ENCODE measurements at regions not wholly inside any gene's neighbourhood (a gene's known extent, or its start where the extent isn't known, plus 50 kb on each side); places are given as distances from the start of the nearest gene placed in this dataset.

GRCh38 chr1:30817077-30817438, 59.5 kb upstream of the LAPTM5 start:
- Histone ChIP-seq H3K9me2 (ENCODE audit: insufficient read depth) (no peaks in the 10 kb centered on the region), H3K9ac (ENCODE audit: low read length) (no peak overlapping the region), H3K27me3 (ENCODE audit: insufficient read depth, low read length) (peaks cover 12% of the 10 kb centered on the region; the same call in 1 of the 2 replicates), H3K4me1 (ENCODE audit: control insufficient read depth in 1 of 2, insufficient read depth in 2 of 2, low read length in 2 of 2) (peaks cover 0 to 11% of the 10 kb centered on the region in 2 experiments; a peak in 3 of 4 replicates), H3K27ac (ENCODE audit: low read depth, low read length) (no peak overlapping the region), H3K36me3 (ENCODE audit: control insufficient read depth in 1 of 2, insufficient read depth in 2 of 2, low read length in 2 of 2) (no peaks in the 10 kb centered on the region), H2AFZ (ENCODE audit: low read depth, low read length, poor library complexity, severe bottlenecking) (no peak overlapping the region), H4K20me1 (ENCODE audit: insufficient read depth) (no peaks in the 10 kb centered on the region), H3K4me2 (ENCODE audit: low read length) (0 out of 2 replicates have a peak overlapping the region, but pooled peaks have one; percentile 40), H3K79me2 (ENCODE audit: insufficient read depth, low read length) (no peaks in the 10 kb centered on the region), H3K9me3 (ENCODE audit: control insufficient read depth in 1 of 2, insufficient read depth in 1 of 2, low read depth in 1 of 2, low read length in 2 of 2) (no peaks in the 10 kb centered on the region), H3K4me3 (replicated peaks in 1 of 2; ENCODE audit: low read depth in 1 of 2, low read length in 2 of 2) (no peak overlapping the region)
- DNase-seq (ENCODE audit: low read depth, low spot score) (no peak), ATAC-seq (no peak)
- ChIA-PET POLR2A (no interaction called here), RAD21 (ENCODE audit: low non-redundant PET in 1 of 2, low total read pairs in 2 of 2, uncharacterized antibody in 2 of 2, unreplicated experiment in 2 of 2) (no interaction called here), CTCF (no interaction called here)
- TF ChIP-seq ATF3 (IDR thresholded peaks at IDR 0.05), result no peak
- TF ChIP-seq YY1 (IDR thresholded peaks at IDR 0.05; ENCODE audit: extremely low read depth, insufficient replicate concordance, low read depth, low read length), result no peak
- no peak for TF ChIP-seq TCF7L2 (IDR thresholded peaks at IDR 0.05; ENCODE audit: borderline replicate concordance, extremely low read depth, insufficient read depth, insufficient read length)
- no peak for TF ChIP-seq MAX (IDR thresholded peaks at IDR 0.05)
- no peak for TF ChIP-seq RAD21 (IDR thresholded peaks at IDR 0.05; ENCODE audit: low read depth)
- no peak for TF ChIP-seq POLR2AphosphoS5 (IDR thresholded peaks at IDR 0.05; ENCODE audit: low read depth, low read length)
- TF ChIP-seq EGR1 (IDR thresholded peaks at IDR 0.05; ENCODE audit: low read depth), result no peak
- TF ChIP-seq CTCF (IDR thresholded peaks at IDR 0.05 in 2 of 3, conservative IDR thresholded peaks at IDR 0.05 in 1 of 3; ENCODE audit: borderline replicate concordance in 1 of 3, insufficient read depth in 1 of 3, low read depth in 2 of 3, low read length in 2 of 3), result no peak
- no peak for TF ChIP-seq SIN3A (IDR thresholded peaks at IDR 0.05; ENCODE audit: low read depth)
- no peak for TF ChIP-seq ZBTB33 (IDR thresholded peaks at IDR 0.05; ENCODE audit: extremely low read depth, insufficient replicate concordance, low read length)
- no peak for TF ChIP-seq EZH2 (IDR thresholded peaks at IDR 0.05)
- intact Hi-C loops (cut with micrococcal nuclease), result no loop called here
- BruUV-seq (replicated peaks), result no TSS peak

Measured in HCT116 (cell line).